Prostate gland (tissue), 2 donors: ENCODE measurements at regions not wholly inside any gene's neighbourhood (a gene's known extent, or its start where the extent isn't known, plus 50 kb on each side); places are given as distances from the start of the nearest gene placed in this dataset.
"Not testable (repeated sequence)": the region's sequence is repeated elsewhere in the genome, so short reads cannot be mapped to it uniquely, and the experiment has no call there.

Experiments used
- DNase-seq: peaks from one replicate; pipeline ENCODE4 v3.0.0-alpha.2; 2019; ENCODE audit warnings: low spot score
- H3K27ac ChIP-seq, 2 donors: fragments of 200-600 bp; sonication (generic); 2 replicates each; pipeline ENCODE4 v1.5.1; 2017 to 2019
- H3K27me3 ChIP-seq: fragments of 200-600 bp; sonication (generic); replicated peaks from 2 replicates; pipeline ENCODE4 v1.5.1; 2019; ENCODE audit not compliant: insufficient read depth
- H3K36me3 ChIP-seq, 2 donors: fragments of 200-600 bp; sonication (generic); 1 replicate in 1 of 2; 2 replicates in 1 of 2; pipeline versions ENCODE4 v1.5.1 to v1.8.1; 2017 to 2019
- H3K4me1 ChIP-seq: fragments of 200-600 bp; sonication (generic); replicated peaks from 2 replicates; pipeline ENCODE4 v1.5.1; 2019
- H3K4me3 ChIP-seq, 2 donors: fragments of 200-600 bp; sonication (generic); 2 replicates each; pipeline ENCODE4 v1.5.1; 2017 to 2019
- H3K9me3 ChIP-seq: fragments of 200-600 bp; sonication (generic); 2 replicates; pipeline ENCODE4 v1.5.1; 2017
- POLR2A ChIP-seq: fragments of 450-650 bp; IDR thresholded peaks from one replicate; pipeline ENCODE4 v1.6.1; 2016; ENCODE audit warnings: antibody characterized with exemption, mild to moderate bottlenecking
- POLR2AphosphoS5 ChIP-seq: sonication (generic); formaldehyde crosslinking; IDR thresholded peaks from one replicate; pipeline ENCODE4 v1.6.1; 2017; ENCODE audit warnings: antibody characterized with exemption
- WGBS: methylation state at CpG from one replicate; pipeline ENCODE4 v1.1.5; 2018; 5-methylcytosine and 5-hydroxymethylcytosine counted together
- intact Hi-C: fragments of 100-400 bp; cut with DNase I; formaldehyde crosslinking; loops from one replicate; pipeline ENCODE4 v1.14.2; 2022
- TF ChIP-seq, protein P1 (sequence below), 4 experiments: fragments of 200-600 bp in 2 of 4; fragments of 450-650 bp in 2 of 4; sonication (generic) in 2 of 4; IDR thresholded peaks; 1 replicate in 3 of 4; 2 replicates in 1 of 4; pipeline ENCODE4 v1.5.1; 2016 to 2019; ENCODE audit warnings: antibody characterized with exemption in 4 of 4, mild to moderate bottlenecking in 2 of 4, moderate library complexity in 2 of 4

DNA sequence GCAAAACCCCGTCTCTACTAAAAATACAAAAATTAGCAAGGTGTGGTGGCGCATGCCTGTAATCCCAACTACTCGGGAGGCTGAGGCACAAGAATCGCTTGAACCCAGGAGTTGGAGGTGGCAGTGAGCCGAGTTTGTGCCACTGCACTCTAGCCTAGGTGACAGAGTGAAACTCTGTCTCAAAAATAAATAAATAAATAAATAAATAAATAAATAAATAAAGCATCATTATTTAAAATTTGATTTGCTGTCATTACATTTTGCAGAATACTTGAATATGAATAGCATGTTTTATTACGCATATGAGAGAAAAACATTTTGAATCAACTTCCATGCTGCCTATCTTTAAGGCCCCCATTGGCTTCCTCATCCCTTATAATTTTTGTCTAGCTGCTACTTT is 53.4 kb upstream of the MED14 start:
- DNase-seq, intact Hi-C loops, H3K36me3 ChIP-seq, H3K4me3 ChIP-seq, H3K4me1 ChIP-seq, H3K27me3 ChIP-seq, H3K9me3 ChIP-seq, H3K27ac ChIP-seq: not testable (repeated sequence)
- 98% methylated on average over 6 of the region's 6 CpGs for WGBS

DNA sequence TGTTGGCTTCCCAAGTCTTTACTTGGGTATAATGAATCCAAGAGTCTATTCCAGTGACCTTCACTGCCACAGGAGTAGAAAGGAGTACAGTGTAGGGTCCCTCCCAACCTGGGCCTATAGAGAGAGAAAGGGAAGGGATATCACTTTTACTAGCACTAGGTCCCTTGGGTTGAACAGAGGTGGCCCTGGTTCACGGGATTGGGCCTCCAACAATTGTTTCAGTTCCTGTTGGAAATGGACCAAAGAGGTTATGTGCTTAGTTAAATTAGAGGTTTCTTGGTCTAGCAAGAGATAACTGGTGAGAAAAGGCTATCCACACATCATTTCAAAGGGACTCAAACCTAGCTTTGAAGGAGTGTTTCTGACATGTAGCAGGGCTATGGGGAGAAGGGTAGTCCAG is 57.1 kb upstream of the MED14 start:
- H3K4me3 ChIP-seq: no peak overlapping the region
- no peak overlapping the region for H3K27ac ChIP-seq
- no peaks in the 10 kb centered on the region for H3K27me3 ChIP-seq
- intact Hi-C loops: loop anchor here (10.0 kb wide), 1 partner anchor 322 kb away; no protein-coding TSS in a partner anchor
- H3K4me1 ChIP-seq: no peaks in the 10 kb centered on the region
- WGBS: 100% methylated on average over 1 of the region's 1 CpG
- no peak for DNase-seq
- no peaks in the 10 kb centered on the region for H3K36me3 ChIP-seq
- no peaks in the 10 kb centered on the region for H3K9me3 ChIP-seq
- TF ChIP-seq POLR2AphosphoS5: no peak
- TF ChIP-seq POLR2A: no peak
- TF ChIP-seq, protein P1, sequence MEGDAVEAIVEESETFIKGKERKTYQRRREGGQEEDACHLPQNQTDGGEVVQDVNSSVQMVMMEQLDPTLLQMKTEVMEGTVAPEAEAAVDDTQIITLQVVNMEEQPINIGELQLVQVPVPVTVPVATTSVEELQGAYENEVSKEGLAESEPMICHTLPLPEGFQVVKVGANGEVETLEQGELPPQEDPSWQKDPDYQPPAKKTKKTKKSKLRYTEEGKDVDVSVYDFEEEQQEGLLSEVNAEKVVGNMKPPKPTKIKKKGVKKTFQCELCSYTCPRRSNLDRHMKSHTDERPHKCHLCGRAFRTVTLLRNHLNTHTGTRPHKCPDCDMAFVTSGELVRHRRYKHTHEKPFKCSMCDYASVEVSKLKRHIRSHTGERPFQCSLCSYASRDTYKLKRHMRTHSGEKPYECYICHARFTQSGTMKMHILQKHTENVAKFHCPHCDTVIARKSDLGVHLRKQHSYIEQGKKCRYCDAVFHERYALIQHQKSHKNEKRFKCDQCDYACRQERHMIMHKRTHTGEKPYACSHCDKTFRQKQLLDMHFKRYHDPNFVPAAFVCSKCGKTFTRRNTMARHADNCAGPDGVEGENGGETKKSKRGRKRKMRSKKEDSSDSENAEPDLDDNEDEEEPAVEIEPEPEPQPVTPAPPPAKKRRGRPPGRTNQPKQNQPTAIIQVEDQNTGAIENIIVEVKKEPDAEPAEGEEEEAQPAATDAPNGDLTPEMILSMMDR (IDR thresholded peaks at IDR 0.05): no peak

DNA sequence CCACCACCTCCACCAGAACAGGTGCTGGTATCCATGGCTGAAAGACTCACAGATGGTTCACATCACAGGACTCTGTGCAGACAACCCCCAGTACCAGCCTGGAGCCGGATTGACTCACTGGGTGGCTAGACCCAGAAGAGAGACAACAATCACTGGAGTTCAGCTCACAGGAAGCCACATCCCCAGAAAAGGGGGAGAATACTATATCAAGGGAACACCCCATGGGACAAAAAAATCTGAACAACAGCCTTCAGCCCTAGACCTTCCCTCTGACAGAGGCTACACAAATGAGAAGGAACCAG is 59.4 kb upstream of the MED14 start:
- intact Hi-C loops: loop anchor here (2.0 to 10.0 kb wide), 2 partner anchors 142 to 320 kb away; no protein-coding TSS in a partner anchor
- H3K4me1 ChIP-seq, H3K36me3 ChIP-seq, H3K4me3 ChIP-seq, H3K27me3 ChIP-seq, DNase-seq, H3K27ac ChIP-seq, H3K9me3 ChIP-seq: not testable (repeated sequence)
- 60% methylated on average over 1 of the region's 1 CpG for WGBS

DNA sequence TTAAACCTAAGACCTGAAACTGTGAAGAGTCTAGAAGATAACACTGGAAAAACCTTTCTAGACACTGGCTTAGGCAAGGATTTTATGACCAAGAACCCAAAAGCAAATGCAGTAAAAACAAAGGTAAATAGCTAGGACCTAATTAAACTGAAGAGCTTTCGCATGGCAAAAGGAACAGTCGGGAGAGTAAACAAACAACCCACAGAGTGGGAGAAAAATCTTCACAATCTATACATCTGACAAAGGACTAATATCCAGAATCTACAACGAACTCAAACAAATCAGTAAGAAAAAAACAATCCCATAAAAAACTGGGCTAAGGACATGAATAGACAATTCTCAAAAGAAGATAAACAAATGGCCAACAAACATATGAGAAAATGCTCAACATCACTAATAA is 64.4 kb upstream of the MED14 start:
- H3K27me3 ChIP-seq, H3K9me3 ChIP-seq, H3K27ac ChIP-seq, H3K4me1 ChIP-seq, DNase-seq, H3K4me3 ChIP-seq, H3K36me3 ChIP-seq: not testable (repeated sequence)
- TF ChIP-seq POLR2AphosphoS5: peak; percentile 40
- WGBS: 34% methylated on average over 3 of the region's 3 CpGs
- intact Hi-C loops: loop anchor here (10.0 kb wide), 1 partner anchor 315 kb away; no protein-coding TSS in a partner anchor

DNA sequence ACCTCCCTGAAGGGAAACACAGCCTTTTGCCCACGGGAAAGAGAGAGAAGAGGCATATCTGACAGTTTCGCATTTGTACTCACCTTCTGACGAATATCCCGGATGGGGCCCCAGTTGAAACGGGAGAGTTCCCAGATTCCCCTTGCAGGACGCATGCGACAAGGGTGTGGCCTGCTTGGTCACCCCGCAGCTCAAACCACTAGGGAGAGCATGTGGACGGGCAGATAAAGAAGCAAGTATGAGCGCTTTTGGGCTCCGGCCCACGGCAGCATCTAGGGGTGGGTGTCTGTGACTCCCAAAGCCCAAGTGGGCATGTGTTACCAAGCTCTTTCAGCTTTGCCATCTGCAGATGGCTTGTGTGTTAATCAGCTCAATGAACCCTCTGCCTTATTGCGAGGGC is 70.1 kb upstream of the MED14 start:
- no peaks in the 10 kb centered on the region for H3K36me3 ChIP-seq
- no peaks in the 10 kb centered on the region for H3K9me3 ChIP-seq
- WGBS: 92% methylated on average over 13 of the region's 13 CpGs
- H3K27me3 ChIP-seq: no peaks in the 10 kb centered on the region
- H3K4me3 ChIP-seq: no peak overlapping the region
- no peaks in the 10 kb centered on the region for H3K4me1 ChIP-seq
- no peak for TF ChIP-seq POLR2AphosphoS5
- TF ChIP-seq, protein P1 (IDR thresholded peaks at IDR 0.05): no peak
- no peak for TF ChIP-seq POLR2A
- H3K27ac ChIP-seq: no peak overlapping the region
- intact Hi-C loops: no loop called here
- DNase-seq: no peak

DNA sequence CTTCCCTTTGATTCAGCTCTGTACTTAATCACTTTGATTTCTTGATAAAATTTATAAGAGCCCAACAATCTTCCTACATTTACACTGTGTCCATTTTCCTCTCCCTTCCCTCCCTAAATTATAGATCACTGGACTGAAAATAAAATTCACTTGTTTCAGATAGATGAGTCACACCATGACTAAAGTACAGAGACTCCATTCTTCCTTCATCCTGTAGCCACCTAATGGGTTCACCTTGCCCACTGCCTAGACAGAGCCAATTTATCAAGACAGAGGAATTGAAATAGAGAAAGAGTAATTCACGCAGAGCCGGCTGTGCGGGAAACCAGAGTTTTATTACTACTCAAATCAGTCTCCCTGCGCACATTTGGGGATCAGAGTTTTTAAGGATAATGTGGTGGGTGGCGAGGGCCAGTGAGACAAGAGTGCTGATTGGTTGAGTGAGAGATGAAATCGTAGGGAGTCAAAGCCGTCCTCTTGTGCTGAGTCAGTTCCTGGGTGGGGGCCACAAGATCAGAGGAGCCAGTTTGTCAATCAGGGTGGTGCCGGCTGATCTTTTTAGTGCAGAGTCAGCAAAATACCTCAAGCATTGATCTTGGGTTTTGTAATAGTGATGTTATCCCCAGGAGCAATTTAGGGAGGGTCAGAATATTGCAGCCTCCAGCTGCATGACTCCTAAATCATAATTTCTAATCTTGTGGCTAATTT is 71.3 kb upstream of the MED14 start:
- H3K36me3 ChIP-seq: no peaks in the 10 kb centered on the region
- intact Hi-C loops: no loop called here
- H3K27me3 ChIP-seq: no peaks in the 10 kb centered on the region
- WGBS: 90% methylated on average over 8 of the region's 8 CpGs
- H3K9me3 ChIP-seq: no peaks in the 10 kb centered on the region
- no peak overlapping the region for H3K27ac ChIP-seq
- DNase-seq: no peak
- H3K4me1 ChIP-seq: no peaks in the 10 kb centered on the region
- H3K4me3 ChIP-seq: no peak overlapping the region
- TF ChIP-seq, protein P1 (IDR thresholded peaks at IDR 0.05): no peak
- TF ChIP-seq POLR2A (no peak), POLR2AphosphoS5 (no peak)
